ENCODE measurements at regions not wholly inside any gene's neighbourhood (a gene's known extent, or its start where the extent isn't known, plus 50 kb on each side); places are given as distances from the start of the nearest gene placed in this dataset.

DNA sequence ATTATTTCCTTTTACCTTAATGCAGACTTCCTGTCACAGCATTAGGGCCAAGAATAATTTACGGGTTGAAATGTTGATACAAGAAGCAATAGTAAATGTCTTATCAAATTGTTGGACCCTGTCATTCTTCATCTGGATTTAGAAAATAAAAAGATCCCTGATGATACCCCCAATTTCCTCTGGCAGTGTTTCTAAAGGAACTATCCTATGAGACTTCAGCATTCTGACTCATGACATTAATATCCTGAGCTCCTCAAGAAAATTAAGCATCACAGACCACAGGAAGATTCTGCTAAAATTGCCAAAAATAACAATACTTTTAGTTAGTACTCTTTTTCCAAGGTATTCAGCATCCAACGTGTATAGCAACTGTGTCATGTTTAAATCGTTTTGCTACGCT is 490.5 kb upstream of the ANKRD30A start:
- no peak for DNase-seq (ENCODE audit: low read depth in 2 of 2)

GRCh38 chr10:36630267-36630666 is 495.1 kb upstream of the ANKRD30A start:
- DNase-seq (ENCODE audit: low read depth in 2 of 2) = no peak

DNA sequence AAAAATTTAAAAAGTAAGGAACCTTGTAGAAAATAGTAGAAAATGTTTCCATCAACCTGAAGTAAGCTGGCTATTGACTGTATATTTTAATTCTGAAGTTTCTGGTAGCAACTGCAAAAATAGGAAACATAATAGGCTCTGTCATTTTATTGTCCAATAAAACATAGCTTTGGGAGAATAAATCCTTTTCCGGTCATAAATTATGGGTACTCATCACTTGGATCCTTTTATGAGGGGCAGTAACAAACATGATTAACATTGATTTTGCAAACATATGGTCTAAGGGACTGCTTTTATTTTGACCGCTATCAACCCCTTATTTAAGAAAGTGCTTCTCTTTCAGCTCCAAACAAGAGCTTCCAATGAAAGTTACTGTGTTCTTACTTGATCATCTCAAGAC is 495.9 kb upstream of the ANKRD30A start:
- DNase-seq (ENCODE audit: low read depth in 2 of 2) = no peak

- DNase-seq (ENCODE audit: low read depth in 2 of 2) = no peak
These were observed 500.8 kb upstream of the ANKRD30A start for GRCh38 chr10:36624551-36625100.

DNA sequence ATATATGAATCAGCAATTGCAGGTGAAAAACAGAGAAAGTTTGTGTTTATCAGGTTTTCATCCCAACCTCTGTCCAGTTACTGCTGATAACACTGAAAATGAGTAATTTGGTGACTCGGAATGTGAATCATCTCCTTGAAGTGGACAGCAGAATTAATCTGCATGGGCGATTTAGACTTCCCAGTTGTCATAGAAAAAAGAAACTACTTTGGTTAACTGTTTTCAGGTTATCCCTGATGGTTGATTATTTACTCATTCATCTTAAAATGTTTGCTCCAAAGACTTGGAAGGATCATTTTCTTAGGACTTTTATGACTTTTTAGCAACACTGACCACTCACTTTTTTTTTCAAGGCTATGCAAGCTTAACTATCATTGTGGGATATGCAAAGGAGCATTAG is 504.1 kb upstream of the ANKRD30A start:
- DNase-seq (ENCODE audit: low read depth in 2 of 2) = no peak

- no peak for DNase-seq (ENCODE audit: low read depth in 2 of 2)
These were observed 513.0 kb upstream of the ANKRD30A start for GRCh38 chr10:36612436-36612835.

DNA sequence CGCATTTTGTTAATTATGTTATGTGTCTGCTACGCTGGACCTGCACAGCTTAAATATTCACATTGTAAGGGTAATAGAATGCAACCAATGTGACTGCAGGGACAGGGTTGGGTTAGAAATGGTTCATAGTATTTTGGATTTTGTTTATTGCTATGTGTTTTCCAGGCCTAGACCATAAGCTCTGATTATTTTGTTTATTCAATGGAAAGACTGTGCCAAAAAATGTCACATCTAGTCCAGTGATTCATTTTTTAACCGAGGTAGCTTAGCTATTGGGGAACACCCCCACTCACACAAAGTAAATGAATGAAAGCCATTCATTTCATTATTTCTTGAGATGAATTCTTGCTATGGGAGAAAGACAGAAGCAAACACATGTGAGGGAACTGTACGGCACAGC is 516.5 kb upstream of the ANKRD30A start:
- DNase-seq (ENCODE audit: low read depth in 2 of 2) = no peak

DNA sequence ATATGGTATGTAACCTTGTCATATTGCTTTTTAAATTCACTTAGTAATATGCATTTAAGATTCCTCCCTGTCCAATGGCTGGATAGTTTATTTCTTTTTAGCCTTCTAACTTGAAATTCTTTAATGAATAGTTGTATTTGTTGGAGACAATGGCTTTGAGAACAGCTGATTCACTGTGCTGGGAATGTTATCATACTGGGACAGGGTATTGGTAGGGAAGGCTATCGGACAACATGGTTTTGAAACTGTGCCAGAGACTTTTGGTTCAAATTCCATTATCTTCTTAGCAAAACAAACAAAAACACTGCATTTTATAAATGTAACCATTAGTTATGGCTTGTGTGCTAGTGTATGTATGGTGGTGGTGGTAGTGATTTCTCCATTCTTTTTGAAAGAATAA is 517.1 kb upstream of the ANKRD30A start:
- no peak for DNase-seq (ENCODE audit: low read depth in 2 of 2)

DNA sequence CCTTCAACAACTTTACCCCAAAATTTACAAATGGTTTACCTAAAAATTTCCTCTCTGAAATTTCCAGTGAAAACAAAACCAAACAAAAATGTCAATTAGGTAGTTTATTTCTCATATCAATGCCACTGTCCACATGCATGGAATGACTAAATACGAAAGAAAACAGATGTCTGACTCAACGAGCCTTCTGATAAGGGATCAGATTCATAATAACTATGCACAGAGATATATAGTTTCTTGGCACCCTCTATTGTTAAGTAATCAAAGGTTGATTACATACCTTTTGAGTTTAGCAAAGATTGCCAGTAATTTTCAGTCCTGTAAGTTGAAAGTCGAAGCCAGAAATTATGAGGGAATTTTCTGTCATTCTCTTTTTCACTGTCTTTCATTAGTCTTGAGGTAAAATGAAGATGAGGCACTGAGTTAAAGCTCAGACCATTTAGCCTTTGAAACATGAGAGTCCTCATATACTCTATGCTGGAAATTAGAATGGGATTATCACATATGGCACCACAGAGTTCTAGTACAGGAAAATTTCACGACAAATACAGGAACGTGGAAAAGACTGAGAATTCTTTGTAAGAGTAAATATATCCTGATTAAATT is 519.1 kb upstream of the ANKRD30A start:
- no peak for DNase-seq (ENCODE audit: low read depth in 2 of 2)

DNA sequence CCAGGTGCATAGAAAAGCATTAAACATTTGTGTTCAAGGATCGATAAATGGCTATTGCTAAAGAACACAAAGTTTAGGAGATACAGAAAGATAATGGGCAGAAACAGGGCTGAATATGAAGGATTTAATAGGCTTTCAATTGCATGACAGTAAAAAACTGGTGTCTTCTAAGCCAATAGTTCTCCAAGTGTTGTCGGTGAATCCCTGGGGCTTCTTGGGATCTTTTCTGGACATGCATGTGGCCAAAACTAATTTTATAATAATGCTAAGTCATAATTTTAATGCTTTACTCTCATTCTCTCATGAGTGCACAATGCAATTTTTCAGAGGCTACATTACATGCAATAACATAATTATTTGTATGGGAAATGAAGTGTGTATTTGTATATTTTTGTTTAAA is 521.1 kb upstream of the ANKRD30A start:
- DNase-seq (ENCODE audit: low read depth in 2 of 2) = no peak

DNA sequence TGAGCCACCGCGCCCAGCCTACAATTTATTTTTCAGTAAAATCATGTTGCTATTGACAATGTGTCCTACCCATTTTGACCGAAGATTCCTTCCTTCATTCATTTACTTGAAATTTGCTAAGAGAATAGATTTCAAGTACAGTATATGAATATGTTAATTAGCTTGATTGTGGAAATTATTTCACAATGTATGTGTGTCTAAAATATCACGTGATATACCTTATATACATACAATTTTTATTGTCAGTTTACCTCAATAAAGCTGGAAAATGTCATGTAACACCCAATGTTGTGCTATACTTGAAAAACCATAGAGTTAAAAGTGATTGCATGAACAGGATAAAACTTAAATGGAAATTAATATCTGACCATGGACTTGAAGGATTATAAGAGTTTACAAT is 521.7 kb upstream of the ANKRD30A start:
- no peak for DNase-seq (ENCODE audit: low read depth in 2 of 2)

DNA sequence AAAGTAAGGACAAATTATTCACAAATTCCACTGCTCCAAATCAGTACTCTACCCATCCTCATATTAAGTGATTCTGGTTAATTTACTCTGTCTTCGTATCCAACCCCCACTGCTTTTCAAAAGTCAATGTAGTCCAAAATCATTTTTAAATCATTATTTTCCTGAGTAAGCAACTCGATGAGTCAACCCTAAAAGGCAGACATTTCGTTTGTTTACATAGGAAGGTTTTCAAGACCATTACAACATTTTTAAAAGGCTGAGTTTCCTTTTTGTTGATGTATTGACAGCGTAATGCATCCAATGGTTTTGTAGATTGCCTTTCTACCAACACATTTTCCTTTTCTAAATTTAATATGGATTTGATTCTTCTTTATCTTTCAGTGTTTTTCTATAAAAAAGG is 523.0 kb upstream of the ANKRD30A start:
- no peak for DNase-seq (ENCODE audit: low read depth in 2 of 2)

DNA sequence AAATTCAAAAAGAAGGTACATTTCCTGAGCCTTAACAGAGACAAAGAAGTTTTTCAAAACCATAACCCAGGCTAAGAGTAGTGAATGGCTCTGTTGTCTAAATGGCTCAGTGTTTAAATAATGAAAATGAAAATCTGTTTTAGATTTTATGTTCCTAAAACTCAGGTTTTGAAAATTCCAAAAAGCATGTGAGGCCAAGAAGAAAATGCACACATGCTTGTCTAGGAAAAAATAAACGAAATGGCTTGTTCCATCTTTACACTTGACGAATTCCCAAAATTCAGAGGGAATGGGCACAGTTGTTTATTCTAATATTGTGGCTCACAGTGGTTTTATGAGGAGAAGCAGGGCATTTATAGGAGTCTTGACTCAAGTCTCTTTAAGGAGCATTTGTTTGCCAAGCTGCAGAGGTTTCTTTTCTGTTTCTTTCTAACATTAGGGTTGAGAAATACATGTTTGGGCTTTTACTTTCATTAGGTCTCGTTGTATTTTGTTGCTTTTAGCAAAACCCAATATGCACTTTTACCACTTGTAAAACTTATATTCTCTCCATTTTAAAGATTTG is 527.6 kb upstream of the ANKRD30A start:
- DNase-seq (ENCODE audit: low read depth in 2 of 2) = no peak

- no peak for DNase-seq (ENCODE audit: low read depth in 2 of 2)
These were observed 532.4 kb upstream of the ANKRD30A start for GRCh38 chr10:36592964-36593363.

- DNase-seq (ENCODE audit: low read depth in 2 of 2) = no peak
These were observed 534.0 kb upstream of the ANKRD30A start for GRCh38 chr10:36591436-36591835.

DNA sequence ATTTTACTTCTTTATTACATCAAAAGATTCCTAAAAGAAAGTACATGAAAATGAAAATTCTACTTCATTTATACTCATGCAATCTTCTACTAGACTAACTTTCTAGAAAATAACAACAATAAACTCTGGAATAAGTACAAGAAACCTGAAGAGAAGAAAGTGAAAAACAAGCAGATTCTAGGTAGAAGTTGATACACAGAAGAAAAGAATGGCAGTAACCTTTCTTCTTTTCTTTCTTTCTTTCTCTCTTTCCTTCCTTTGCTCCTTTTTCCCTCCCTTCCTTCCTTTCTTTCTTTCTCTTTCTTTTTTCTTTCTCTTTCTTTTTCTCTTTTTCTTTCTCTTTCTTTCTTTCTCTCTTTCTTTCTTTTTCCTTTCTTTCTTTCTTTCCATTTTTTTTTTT is 541.7 kb upstream of the ANKRD30A start:
- DNase-seq (ENCODE audit: low read depth in 2 of 2) = no peak

GRCh38 chr10:36581237-36581636 is 544.2 kb upstream of the ANKRD30A start:
- no peak for DNase-seq (ENCODE audit: low read depth in 2 of 2)

DNA sequence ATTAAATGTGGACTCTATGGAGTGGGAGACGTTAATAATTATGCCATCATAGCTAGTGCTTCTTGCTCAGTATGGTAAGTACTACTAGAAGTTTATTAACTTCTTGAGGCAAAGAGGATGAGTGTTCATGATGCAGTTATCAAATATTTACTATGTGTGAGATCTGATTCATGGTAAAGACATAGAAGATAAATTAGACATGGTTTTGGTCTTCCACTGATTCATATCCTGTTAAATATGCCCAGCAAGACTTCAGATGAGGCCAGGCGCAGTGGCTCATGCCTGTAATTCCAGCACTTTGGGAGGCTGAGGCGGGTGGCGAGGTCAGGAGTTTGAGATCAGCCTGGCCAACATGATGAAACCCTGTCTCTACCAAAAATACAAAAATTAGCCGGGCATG is 547.1 kb upstream of the ANKRD30A start:
- no peak for DNase-seq (ENCODE audit: low read depth in 2 of 2)

DNA sequence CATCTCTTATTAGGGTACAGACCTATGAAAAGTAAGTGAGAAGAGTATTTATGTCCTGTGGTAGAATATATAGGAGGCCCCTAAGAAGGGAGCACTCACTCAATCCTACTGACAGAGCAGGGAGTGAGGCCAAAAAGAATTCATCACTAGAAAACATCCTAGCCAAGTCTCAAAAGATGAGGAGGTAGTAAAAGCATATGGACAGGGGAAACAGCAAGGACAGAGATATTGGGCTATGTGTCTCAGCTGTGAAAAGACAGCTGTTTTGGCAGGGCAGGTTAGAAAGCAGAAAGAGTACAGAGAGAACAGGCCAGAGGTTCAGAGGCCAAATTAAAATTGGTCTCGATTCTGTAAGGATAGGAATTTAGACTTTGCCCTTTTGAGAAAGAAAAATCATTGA is 548.3 kb upstream of the ANKRD30A start:
- DNase-seq (ENCODE audit: low read depth in 2 of 2) = no peak

DNA sequence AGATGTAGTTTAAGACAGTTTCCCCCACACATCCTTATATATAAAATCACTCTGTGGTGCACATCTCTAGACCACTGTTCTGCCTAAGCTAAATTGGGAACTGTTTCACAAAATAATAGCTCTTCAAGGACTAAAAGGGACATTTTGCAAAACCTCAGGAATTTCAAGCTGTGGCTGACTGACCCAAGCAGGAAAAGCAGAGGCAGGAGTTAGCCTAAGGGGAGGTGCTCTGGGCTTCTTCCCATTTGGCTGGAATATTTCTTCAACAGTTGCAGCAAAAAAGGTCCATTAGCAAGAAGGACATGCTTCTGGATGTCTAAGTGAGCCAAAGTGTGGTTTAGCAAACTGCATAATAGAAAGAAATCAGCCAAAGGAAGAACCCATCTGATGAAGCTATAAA is 551.2 kb upstream of the ANKRD30A start:
- no peak for DNase-seq (ENCODE audit: low read depth in 2 of 2)

DNA sequence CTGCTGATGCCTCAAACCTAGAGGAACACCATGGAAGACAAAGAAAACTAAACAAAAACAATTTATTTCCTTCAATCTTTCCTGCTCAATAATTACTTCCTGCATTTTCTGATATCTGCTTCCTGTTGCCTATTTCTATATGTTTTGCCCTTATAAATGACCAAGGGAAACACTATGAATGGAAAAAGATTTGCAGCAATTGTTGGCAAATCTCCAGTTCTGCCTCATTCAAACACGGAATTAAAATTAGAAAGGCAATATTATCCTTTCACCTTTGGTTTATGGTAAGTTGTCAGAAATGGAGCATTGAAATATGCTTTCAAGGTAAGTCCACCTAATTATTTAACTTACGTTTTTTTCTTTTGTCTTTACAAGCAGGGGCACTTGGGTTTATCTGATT is 552.2 kb upstream of the ANKRD30A start:
- DNase-seq (ENCODE audit: low read depth in 2 of 2) = no peak

DNA sequence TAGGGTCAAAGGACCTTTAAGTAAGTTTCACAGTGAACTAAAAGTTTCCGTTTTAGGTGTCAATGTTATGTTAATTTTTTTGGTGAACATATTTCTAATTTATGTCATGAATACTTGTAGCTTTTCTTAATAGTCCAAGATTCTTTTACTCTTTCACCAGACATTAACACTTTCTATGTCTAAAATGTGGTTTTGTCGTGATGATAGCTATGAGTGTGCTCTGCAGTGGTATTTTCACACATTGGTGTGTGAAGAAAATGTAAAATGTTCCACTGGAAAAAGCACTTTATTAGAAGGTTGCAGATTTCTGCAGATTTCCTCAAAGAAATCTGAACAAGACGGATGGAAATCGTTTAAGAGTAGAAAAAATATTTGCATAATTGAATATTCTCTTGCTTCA is 561.0 kb upstream of the ANKRD30A start:
- DNase-seq (ENCODE audit: low read depth in 2 of 2) = no peak

GRCh38 chr10:36559412-36560400 is 565.7 kb upstream of the ANKRD30A start:
- no peak for DNase-seq (ENCODE audit: low read depth in 2 of 2)

Data from stimulated activated CD4-positive, alpha-beta T cell treated with anti-CD3 and anti-CD28 coated beads, Interleukin-4, amount 100 ng/mL, for 48 hours (primary cell).